Activated T-cell treated with anti-CD3 and anti-CD28 coated beads, Interleukin-2, amount 50 U/mL, for 4 hours (primary cell): ENCODE measurements at regions not wholly inside any gene's neighbourhood (a gene's known extent, or its start where the extent isn't known, plus 50 kb on each side); places are given as distances from the start of the nearest gene placed in this dataset.

ENCODE experiments used
- ATAC-seq, 2 donors: fragments of 200-7000 bp; cut with Tn5 transposase; one replicate each; pipeline ENCODE4 v1.10.0; 2021
- DNase-seq: peaks from one replicate; pipeline ENCODE4 v3.0.0-alpha.2; 2020
- H3K27me3 Mint-ChIP-seq: one replicate; pipeline ENCODE4 v1.8.0; 2021; ENCODE audit warnings: low read depth, mixed read lengths
- H3K36me3 Mint-ChIP-seq: one replicate; pipeline ENCODE4 v1.8.0; 2022; ENCODE audit warnings: mixed read lengths; ENCODE audit not compliant: insufficient read depth
- H3K4me1 Mint-ChIP-seq: one replicate; pipeline ENCODE4 v1.8.0; 2021; ENCODE audit warnings: low read depth, mixed read lengths
- H3K4me3 Mint-ChIP-seq: one replicate; pipeline ENCODE4 v1.8.0; 2021; ENCODE audit warnings: mild to moderate bottlenecking, moderate library complexity, mixed read lengths
- H3K9me3 Mint-ChIP-seq: one replicate; pipeline ENCODE4 v1.8.0; 2021; ENCODE audit warnings: mixed read lengths

GRCh38 chr2:527581-527980 is 149.6 kb downstream of the TMEM18 start:
- H3K4me3 Mint-ChIP-seq = no peak overlapping the region
- H3K36me3 Mint-ChIP-seq = no peaks in the 10 kb centered on the region
- no peak for ATAC-seq
- no peaks in the 10 kb centered on the region for H3K4me1 Mint-ChIP-seq
- H3K9me3 Mint-ChIP-seq = peaks cover 16% of the 10 kb centered on the region
- DNase-seq = no peak
- peaks cover 12% of the 10 kb centered on the region for H3K27me3 Mint-ChIP-seq

DNA sequence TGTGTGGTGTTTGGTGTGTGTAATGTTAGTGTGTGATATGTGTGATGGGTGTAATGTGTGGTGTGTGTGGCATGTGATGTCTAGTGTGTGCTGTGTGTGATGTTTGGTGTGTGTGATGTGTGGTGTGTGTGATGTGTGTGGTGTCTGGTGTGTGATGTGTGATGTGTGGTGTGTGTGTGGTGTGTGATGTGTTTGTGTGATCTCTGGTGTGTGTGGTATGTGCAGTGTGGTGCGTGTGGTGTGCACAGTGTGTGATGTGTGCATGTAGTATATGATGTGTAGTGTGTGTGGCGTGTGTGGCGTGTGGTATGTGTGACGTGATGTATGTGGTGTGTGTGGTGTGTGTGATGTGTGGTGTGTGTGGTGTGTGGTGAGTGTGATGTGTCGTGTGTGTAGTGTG is 150.3 kb downstream of the TMEM18 start:
- Mint-ChIP-seq H3K36me3 (no peaks in the 10 kb centered on the region), H3K4me1 (no peaks in the 10 kb centered on the region), H3K27me3 (peaks cover 15% of the 10 kb centered on the region), H3K9me3 (peaks cover 9% of the 10 kb centered on the region), H3K4me3 (no peak overlapping the region)
- no peak for ATAC-seq
- no peak for DNase-seq

DNA sequence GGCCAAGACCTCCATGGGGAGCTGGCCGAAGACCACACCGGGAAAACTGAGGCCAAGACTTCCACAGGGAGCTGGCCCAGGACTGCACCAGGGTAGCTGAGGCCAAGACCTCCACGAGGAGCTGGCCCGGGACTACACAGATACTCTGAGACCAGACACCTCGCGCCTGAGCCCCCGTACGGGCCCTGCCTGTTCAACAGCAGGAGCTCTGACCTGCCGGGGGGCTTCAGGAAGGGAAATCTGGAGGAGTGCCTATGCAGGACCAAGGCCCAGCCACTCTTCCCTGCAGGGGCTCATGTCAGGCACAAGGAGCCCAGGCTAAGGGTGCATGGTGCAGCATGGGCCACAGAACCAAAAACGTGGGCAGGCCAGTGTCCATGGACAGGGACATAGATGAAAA is 151.6 kb downstream of the TMEM18 start:
- no peaks in the 10 kb centered on the region for H3K4me1 Mint-ChIP-seq
- peaks cover 4% of the 10 kb centered on the region for H3K9me3 Mint-ChIP-seq
- no peak for DNase-seq
- no peak overlapping the region for H3K4me3 Mint-ChIP-seq
- no peaks in the 10 kb centered on the region for H3K36me3 Mint-ChIP-seq
- H3K27me3 Mint-ChIP-seq = peaks cover 15% of the 10 kb centered on the region
- no peak for ATAC-seq

DNA sequence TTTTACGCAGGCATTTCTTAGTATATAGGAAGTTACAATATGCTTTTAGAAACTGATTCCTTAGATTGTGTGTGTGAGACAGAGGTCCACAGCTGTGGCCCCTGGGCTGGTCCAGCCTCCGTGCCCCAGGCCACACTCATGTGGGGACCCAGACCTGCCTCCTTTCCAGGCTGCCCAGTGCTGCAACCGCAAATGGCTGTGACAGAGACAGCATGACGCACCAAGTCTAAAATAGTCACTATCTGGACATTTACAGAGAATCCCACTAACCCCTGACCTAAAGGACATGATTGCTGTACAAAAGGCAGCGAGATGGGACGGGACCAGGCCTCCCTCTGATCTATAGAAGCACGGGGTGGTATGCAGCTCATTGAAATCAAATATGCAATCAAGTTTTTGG is 152.2 kb downstream of the TMEM18 start:
- peaks cover 4% of the 10 kb centered on the region for H3K9me3 Mint-ChIP-seq
- DNase-seq = no peak
- H3K36me3 Mint-ChIP-seq = no peaks in the 10 kb centered on the region
- H3K27me3 Mint-ChIP-seq = peaks cover 15% of the 10 kb centered on the region
- H3K4me1 Mint-ChIP-seq = no peaks in the 10 kb centered on the region
- ATAC-seq = no peak
- no peak overlapping the region for H3K4me3 Mint-ChIP-seq

DNA sequence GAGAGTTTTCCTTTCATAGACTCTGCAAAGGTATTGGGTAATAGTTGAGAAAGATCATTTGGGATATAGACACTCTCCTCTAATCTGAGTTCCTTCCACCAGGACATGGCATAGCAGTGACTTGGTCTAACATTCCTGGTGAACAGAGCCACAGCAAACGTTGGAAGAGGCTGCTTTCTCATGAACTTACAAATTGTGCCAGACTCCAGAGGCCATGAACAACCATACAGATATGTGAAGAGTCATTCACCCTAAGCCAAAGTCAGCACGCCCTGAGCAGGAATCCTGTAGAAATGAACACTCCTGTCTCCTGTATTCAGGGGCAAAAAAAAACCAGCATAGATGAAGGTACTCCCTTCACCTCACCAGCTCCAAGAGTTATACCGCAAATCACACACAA is 152.8 kb downstream of the TMEM18 start:
- Mint-ChIP-seq H3K9me3 (no peaks in the 10 kb centered on the region), H3K36me3 (no peaks in the 10 kb centered on the region), H3K27me3 (peaks cover 12% of the 10 kb centered on the region), H3K4me1 (no peaks in the 10 kb centered on the region), H3K4me3 (no peak overlapping the region)
- no peak for DNase-seq
- ATAC-seq = no peak

GRCh38 chr2:523698-524270 is 153.4 kb downstream of the TMEM18 start:
- Mint-ChIP-seq H3K4me1 (no peaks in the 10 kb centered on the region), H3K9me3 (no peaks in the 10 kb centered on the region), H3K27me3 (peaks cover 13% of the 10 kb centered on the region), H3K36me3 (no peaks in the 10 kb centered on the region), H3K4me3 (no peak overlapping the region)
- ATAC-seq = no peak
- DNase-seq = no peak

DNA sequence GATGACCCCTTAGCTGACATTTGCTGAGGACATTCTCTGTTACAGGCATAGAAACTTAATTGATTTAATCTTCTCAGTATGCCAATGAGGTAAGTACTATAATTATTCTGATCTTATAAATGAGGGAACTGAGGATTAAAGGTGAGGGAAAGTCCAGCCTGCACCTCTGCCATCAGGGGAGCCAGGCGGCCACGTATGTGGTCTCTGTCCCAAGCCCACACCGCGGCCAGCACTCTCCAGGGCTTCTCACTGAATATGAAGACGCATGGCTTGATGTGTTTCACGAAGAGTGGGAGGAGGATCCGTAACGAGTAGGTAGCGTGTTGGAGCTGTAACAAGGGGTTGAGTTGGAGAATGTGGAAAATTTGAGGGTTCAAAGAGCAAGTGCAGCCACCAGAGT is 154.4 kb downstream of the TMEM18 start:
- no peaks in the 10 kb centered on the region for H3K36me3 Mint-ChIP-seq
- H3K4me1 Mint-ChIP-seq = no peaks in the 10 kb centered on the region
- H3K9me3 Mint-ChIP-seq = no peaks in the 10 kb centered on the region
- no peak for ATAC-seq
- H3K27me3 Mint-ChIP-seq = peaks cover 14% of the 10 kb centered on the region
- no peak overlapping the region for H3K4me3 Mint-ChIP-seq
- no peak for DNase-seq

GRCh38 chr2:521853-522530 is 155.2 kb downstream of the TMEM18 start:
- no peak for ATAC-seq
- no peak for DNase-seq
- H3K9me3 Mint-ChIP-seq = no peaks in the 10 kb centered on the region
- peaks cover 14% of the 10 kb centered on the region for H3K27me3 Mint-ChIP-seq
- no peaks in the 10 kb centered on the region for H3K4me1 Mint-ChIP-seq
- no peak overlapping the region for H3K4me3 Mint-ChIP-seq
- no peaks in the 10 kb centered on the region for H3K36me3 Mint-ChIP-seq

DNA sequence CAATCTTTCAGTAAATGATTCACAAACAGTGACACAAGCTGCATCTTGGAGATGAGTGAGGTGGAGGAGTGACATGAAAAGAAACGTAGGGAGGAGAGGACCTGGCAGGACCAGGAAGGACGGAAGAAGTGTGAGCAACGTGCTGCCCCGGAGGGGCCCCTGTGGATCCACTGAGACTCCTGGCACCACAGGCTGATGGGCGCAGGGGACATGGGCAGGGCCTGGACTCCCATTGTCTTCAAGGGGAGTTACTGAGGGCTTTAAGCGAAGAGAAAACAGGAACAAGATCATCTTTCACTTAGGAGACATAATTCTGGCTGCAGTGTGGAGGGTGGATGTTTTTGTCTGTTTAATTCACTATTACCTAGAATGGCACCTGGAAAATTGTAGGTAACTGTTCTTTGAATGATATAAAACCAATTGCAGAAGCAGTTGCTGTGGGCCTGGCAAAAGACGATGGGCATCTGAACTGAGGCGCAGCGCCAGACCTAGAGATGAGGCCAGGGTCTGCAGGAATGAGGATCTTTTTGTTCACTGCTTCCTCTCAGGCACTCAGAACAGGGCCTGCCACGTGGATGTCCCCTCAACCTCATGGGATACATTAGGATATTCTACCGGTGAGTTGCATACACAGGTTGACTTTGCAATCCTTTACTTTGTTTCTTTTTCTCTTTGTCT is 156.4 kb downstream of the TMEM18 start:
- H3K4me1 Mint-ChIP-seq = no peaks in the 10 kb centered on the region

DNA sequence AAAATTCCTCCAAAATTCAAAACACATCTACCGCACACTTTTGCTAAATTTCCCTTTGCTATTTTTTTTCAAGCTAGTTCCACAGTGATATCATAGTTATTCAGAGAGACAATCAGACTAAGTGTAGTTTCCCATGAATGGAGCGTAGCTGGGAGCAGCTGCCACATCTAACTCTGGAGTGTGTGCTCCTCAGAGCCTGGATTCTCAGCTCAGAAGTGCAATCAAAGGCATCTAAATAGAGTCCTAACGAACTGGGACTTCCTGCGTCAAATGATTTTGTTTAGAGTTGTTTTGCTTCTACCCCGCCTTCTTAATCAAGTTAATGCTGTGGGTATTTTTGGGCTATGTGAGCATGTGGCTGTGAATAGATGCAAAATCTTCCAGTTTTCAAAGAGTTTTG is 160.3 kb downstream of the TMEM18 start:
- H3K27me3 Mint-ChIP-seq = peaks cover 8% of the 10 kb centered on the region
- DNase-seq (no peak), ATAC-seq (no peak)
- H3K36me3 Mint-ChIP-seq = no peaks in the 10 kb centered on the region
- H3K4me3 Mint-ChIP-seq = no peak overlapping the region
- no peaks in the 10 kb centered on the region for H3K4me1 Mint-ChIP-seq
- no peaks in the 10 kb centered on the region for H3K9me3 Mint-ChIP-seq

More for the DNA sequence above, 156.4 kb downstream of the TMEM18 start:
- no peak overlapping the region for H3K4me3 Mint-ChIP-seq
- no peaks in the 10 kb centered on the region for H3K36me3 Mint-ChIP-seq
- ATAC-seq (no peak), DNase-seq (no peak)
- H3K27me3 Mint-ChIP-seq = peaks cover 16% of the 10 kb centered on the region
- no peaks in the 10 kb centered on the region for H3K9me3 Mint-ChIP-seq

GRCh38 chr2:516131-516530 is 161.1 kb downstream of the TMEM18 start:
- Mint-ChIP-seq H3K4me1 (no peaks in the 10 kb centered on the region), H3K27me3 (peaks cover 8% of the 10 kb centered on the region), H3K4me3 (no peak overlapping the region)

GRCh38 chr2:515441-516127 is 161.6 kb downstream of the TMEM18 start:
- no peaks in the 10 kb centered on the region for H3K36me3 Mint-ChIP-seq
- peaks cover 2% of the 10 kb centered on the region for H3K9me3 Mint-ChIP-seq
- H3K27me3 Mint-ChIP-seq = peaks cover 8% of the 10 kb centered on the region
- ATAC-seq (no peak), DNase-seq (no peak)
- H3K4me1 Mint-ChIP-seq = no peaks in the 10 kb centered on the region
- H3K4me3 Mint-ChIP-seq = no peak overlapping the region

More at GRCh38 chr2:516131-516530, 161.1 kb downstream of the TMEM18 start:
- ATAC-seq = no peak
- no peaks in the 10 kb centered on the region for H3K36me3 Mint-ChIP-seq
- DNase-seq = no peak
- H3K9me3 Mint-ChIP-seq = no peaks in the 10 kb centered on the region

GRCh38 chr2:513981-514706 is 163.1 kb downstream of the TMEM18 start:
- Mint-ChIP-seq H3K9me3 (peaks cover 2% of the 10 kb centered on the region), H3K36me3 (no peaks in the 10 kb centered on the region), H3K4me3 (no peak overlapping the region), H3K27me3 (peaks cover 8% of the 10 kb centered on the region), H3K4me1 (no peaks in the 10 kb centered on the region)
- ATAC-seq (no peak), DNase-seq (no peak)

DNA sequence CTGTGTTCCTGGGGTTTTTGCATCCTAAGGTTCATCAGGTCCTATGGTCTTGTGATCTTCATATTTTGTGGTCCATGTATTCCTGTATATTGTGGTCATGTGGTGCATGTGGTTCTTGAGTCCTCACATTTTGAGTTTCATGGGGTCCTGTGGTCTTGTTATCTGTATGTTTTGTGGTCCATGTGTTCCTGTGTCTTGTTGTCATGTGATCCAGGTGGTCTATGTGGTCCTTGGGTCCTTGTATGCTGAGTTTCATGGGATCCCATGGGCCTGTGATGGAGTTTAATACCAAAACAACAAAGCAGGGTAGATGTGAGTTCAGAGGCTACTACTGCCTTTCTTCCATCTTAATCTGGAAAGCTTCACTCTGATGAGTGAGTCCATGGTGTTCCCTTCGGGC is 166.4 kb downstream of the TMEM18 start:
- no peak for ATAC-seq
- no peaks in the 10 kb centered on the region for H3K36me3 Mint-ChIP-seq
- H3K4me3 Mint-ChIP-seq = no peak overlapping the region
- H3K9me3 Mint-ChIP-seq = peaks cover 2% of the 10 kb centered on the region
- H3K4me1 Mint-ChIP-seq = no peaks in the 10 kb centered on the region
- H3K27me3 Mint-ChIP-seq = peaks cover 4% of the 10 kb centered on the region
- DNase-seq = no peak
